Epithelial cell of prostate (primary cell): ENCODE measurements at regions not wholly inside any gene's neighbourhood (a gene's known extent, or its start where the extent isn't known, plus 50 kb on each side); places are given as distances from the start of the nearest gene placed in this dataset.
"Not testable (repeated sequence)": the region's sequence is repeated elsewhere in the genome, so short reads cannot be mapped to it uniquely, and the experiment has no call there.

Experiments
- DNase-seq: peaks from one replicate; pipeline ENCODE4 v3.0.0-alpha.2; 2011; ENCODE audit warnings: low read depth, low spot score
- H3K27ac ChIP-seq: fragments of 450-650 bp; 2 replicates; pipeline ENCODE4 v1.5.1; 2017; ENCODE audit warnings: mild to moderate bottlenecking

DNA sequence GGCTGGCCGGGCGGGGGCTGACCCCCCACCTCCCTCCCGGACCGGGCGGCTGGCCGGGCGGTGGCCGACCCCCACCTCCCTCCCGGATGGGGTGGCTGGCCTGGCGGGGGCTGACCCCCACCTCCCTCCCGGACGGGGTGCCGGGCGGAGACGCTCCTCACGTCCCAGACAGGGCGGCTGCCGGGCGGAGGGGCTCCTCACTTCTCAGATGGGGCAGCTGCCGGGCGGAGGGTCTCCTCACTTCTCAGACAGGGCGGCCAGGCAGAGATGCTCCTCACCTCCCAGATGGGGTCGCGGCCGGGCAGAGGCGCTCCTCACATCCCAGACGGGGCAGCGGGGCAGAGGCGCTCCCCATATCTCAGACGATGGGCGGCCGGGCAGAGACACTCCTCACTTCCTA is 965.8 kb upstream of the DEFB115 start:
- DNase-seq, H3K27ac ChIP-seq: not testable (repeated sequence)

GRCh38 chr20:30295396-30295795 is 962.1 kb upstream of the DEFB115 start:
- not testable (repeated sequence) for DNase-seq, H3K27ac ChIP-seq

DNA sequence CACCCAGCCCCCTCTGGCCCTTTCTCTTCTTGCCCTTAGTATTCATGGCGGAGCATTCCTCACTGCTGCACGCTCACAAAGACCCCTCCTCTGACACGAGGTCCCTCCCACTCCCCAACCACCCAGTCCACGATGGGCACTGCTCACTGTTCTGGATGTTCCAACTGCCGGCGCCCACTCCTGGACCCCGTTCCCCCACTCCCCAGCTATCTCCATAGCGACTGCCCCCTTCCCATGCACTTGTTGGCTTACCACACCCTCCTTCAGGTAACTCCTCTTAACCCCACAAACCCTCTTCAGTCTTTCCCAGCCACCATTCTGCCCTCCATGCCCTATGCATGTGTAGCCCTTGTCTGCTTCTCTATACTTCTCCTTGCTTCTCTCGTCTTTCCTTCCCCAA is 961.5 kb upstream of the DEFB115 start:
- not testable (repeated sequence) for H3K27ac ChIP-seq, DNase-seq

DNA sequence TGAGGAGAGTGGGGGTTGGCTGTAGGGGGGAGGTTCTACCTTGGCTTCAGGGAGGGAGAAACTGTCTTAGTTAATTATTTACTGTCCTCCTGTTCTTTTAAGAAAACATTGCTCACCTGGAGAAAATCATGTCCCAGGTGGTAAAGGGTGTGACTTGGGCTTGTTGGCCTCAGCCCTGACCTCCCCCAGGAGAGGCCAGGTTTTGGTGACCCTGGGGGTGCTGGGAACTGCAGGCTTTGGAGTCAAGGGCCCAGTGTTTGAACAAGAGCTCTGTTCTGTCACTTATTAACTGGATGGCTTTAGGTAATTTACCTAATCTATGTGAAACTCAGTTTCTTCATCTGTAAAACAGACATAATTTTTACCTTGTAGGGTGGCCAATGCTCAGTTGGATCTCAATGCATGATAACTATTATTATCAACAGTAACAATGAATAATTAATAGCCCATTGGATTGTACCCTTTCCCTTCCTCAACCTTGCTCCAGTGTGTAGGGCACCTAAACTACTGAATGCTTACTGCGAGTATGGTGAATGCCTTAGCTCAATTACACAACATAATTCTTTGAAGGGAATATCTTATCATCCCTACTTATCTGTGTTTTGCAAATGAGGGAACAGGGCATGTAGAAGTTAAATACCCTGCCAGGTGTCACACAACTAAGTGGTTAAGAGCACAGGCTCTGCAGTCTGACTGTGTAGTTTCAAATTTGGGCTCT is 959.4 kb upstream of the DEFB115 start:
- H3K27ac ChIP-seq, DNase-seq: not testable (repeated sequence)

DNA sequence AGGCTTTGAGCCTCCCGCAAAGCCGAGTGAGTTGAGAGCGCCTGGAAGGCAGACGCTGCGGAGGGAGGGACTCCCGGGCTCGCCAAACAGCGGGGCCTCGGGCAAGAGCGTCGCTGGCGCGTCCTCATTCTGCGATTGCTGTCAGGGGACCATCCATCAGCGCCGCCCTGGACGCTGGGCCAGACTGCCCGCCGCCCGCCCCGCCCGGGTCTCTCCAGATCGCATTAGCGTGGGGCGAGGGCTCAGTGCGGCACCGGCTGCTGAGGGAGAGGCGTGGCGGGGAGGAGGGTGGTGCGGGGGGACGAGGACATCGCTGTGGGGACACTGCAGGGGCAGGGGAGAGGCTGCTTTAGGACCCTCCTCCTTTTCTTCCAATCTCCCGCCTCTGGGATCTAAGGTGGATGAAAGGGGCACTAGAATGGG is 957.2 kb upstream of the DEFB115 start:
- DNase-seq, H3K27ac ChIP-seq: not testable (repeated sequence)

DNA sequence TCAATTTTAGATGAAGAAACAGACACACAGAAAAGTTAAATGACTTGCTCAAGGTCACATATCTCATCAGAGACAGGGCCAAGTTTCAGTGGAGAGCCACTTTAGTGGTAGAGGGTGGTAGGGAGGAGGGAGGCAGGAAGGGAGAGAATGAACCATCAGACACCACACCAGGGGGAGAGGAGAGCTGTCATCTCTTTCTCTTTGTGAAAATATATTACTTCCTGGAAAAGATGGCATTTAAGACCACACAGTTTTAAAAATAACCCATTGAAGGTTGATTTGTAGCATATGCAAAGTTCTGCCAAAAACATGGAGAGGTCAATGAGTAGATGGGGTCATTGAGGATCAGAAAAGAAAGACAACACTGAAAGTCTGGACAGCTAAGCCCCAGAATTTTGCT is 954.7 kb upstream of the DEFB115 start:
- not testable (repeated sequence) for DNase-seq

GRCh38 chr20:30309938-30310337 is 947.5 kb upstream of the DEFB115 start:
- not testable (repeated sequence) for DNase-seq, H3K27ac ChIP-seq

More for the DNA sequence above, 954.7 kb upstream of the DEFB115 start:
- H3K27ac ChIP-seq: not testable (repeated sequence)

GRCh38 chr20:30310385-30310784 is 947.1 kb upstream of the DEFB115 start:
- not testable (repeated sequence) for H3K27ac ChIP-seq, DNase-seq

DNA sequence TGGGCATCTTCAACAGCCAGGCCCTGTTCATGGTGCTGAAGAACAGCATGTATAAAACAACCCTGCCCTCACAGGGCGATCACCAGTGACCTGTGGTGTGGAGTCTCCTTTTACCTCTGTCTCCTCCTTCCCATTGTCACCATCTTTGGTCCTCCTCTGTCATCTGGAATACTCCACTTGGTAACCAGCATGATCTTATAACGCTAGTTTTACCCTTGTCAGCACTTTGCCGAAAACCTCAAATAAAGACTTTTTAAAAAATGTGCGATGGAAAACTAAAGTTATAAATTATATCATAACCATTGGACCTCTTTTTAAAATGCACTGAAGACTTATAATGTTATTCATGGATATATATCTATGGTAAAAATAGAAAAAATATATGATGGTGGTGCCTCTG is 945.2 kb upstream of the DEFB115 start:
- H3K27ac ChIP-seq: not testable (repeated sequence)

GRCh38 chr20:30313660-30314059 is 943.8 kb upstream of the DEFB115 start:
- H3K27ac ChIP-seq, DNase-seq: not testable (repeated sequence)

More for the DNA sequence above, 945.2 kb upstream of the DEFB115 start:
- not testable (repeated sequence) for DNase-seq

- not testable (repeated sequence) for DNase-seq, H3K27ac ChIP-seq
Measured at GRCh38 chr20:30316063-30316462, 941.4 kb upstream of the DEFB115 start.

GRCh38 chr20:30316532-30317299 is 940.7 kb upstream of the DEFB115 start:
- H3K27ac ChIP-seq, DNase-seq: not testable (repeated sequence)

DNA sequence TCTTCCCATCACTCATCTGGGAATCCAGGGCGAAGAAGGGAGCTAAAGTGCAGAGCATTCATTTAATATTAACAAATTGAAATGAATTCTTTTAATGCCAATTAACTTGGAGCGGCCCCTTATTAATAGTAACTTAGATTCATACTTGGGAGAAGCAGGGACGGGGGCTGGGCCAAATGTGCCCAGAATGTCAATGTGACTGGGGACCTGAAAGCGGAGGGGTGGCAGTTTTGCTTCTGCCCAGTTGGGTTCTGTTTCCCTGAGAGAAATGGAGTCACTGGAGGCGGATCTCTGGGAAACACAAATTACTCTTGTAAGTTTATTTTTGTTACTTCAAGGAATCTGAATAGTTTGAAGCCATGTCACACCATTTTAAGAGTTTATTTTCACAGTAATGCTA is 923.7 kb upstream of the DEFB115 start:
- not testable (repeated sequence) for H3K27ac ChIP-seq, DNase-seq

DNA sequence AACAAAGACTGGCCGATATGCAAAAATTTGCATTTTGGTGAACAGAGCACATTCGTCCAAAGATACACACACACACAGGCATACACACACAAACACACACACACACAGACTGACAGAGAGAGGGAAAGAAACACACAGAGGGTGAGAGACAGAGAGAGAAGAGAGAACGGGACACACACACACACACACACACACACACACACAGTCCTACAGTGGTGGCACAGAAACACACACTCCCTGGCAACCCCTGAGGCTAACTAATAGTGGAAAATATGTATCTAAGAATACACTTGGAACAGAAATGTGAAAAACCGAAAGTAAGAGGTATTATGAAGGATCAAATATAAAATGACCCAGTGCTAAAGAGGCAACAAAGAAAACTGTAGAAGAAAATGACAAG is 919.9 kb upstream of the DEFB115 start:
- not testable (repeated sequence) for DNase-seq, H3K27ac ChIP-seq

- H3K27ac ChIP-seq, DNase-seq: not testable (repeated sequence)
Measured at GRCh38 chr20:30348932-30349331, 908.5 kb upstream of the DEFB115 start.

- H3K27ac ChIP-seq, DNase-seq: not testable (repeated sequence)
Measured at GRCh38 chr20:30356854-30357467, 900.5 kb upstream of the DEFB115 start.

GRCh38 chr20:30361756-30362155 is 895.7 kb upstream of the DEFB115 start:
- H3K27ac ChIP-seq, DNase-seq: not testable (repeated sequence)

GRCh38 chr20:30376430-30376766 is 881.1 kb upstream of the DEFB115 start:
- H3K27ac ChIP-seq: peak overlapping the region; percentile 72
- DNase-seq: not testable (repeated sequence)

GRCh38 chr20:30376767-30377658 is 880.5 kb upstream of the DEFB115 start:
- peak; percentile 53 for DNase-seq

DNA sequence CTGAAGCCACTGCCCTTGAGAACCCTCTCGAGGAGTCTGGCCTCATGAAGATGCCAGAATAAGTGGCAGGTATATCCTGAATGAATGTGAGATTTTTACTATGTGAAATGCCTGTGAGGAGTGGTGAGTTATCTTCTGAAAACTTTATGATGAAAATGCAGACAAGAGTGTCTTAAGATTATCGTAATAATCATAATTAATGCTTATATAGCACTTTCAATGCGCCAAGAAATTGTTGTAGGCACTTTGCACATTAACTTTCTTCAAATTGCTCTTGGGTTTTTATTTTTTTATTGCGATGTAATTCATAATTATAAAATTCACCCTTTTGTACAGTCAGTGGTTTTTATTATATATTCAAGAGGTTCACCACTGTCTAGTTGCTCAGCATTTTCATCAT is 879.1 kb upstream of the DEFB115 start:
- not testable (repeated sequence) for DNase-seq, H3K27ac ChIP-seq

More at GRCh38 chr20:30376767-30377658, 880.5 kb upstream of the DEFB115 start:
- peak overlapping the region; percentile 72 for H3K27ac ChIP-seq
